Heart left ventricle (tissue), 13 donors: ENCODE measurements at regions not wholly inside any gene's neighbourhood (a gene's known extent, or its start where the extent isn't known, plus 50 kb on each side); places are given as distances from the start of the nearest gene placed in this dataset.
"Not testable (repeated sequence)": the region's sequence is repeated elsewhere in the genome, so short reads cannot be mapped to it uniquely, and the experiment has no call there.

Experiments used
- CTCF ChIP-seq, 12 donors: fragments of 200-600 bp; sonication (generic) in 4 of 12; IDR thresholded peaks; one replicate each; pipeline versions ENCODE4 v1.5.0 to v1.8.0; 2018 to 2022; ENCODE audit warnings: antibody characterized with exemption in 12 of 12, mild to moderate bottlenecking in 5 of 12
- POLR2A ChIP-seq, 2 donors: fragments of 450-650 bp; IDR thresholded peaks; one replicate each; pipeline ENCODE4 v1.6.1; 2017; ENCODE audit warnings: antibody characterized with exemption in 2 of 2, mild to moderate bottlenecking in 2 of 2, moderate library complexity in 2 of 2
- donor health status: ischemic (EF 13 %, LVEDD 7.1; RV severe dilation, severe dysfunction).
- donor health status: DM: no; HTN: yes; CAD: no.
- donor health status: DM: no; HTN: no; CAD: no.
- donor health status: ischemic (EF 25% LVEDD 6.9; RV normal size, moderate dysfunction).
- donor health status: ischemic (EF 25% LVEDD 5.7; RV mildly dilated, moderate dysfunction).
- donor health status: ischemic (EF 35%, LVEDD 5.7; RV mildly dilated, moderate dysfunction).
- donor health status: nonischemic (EF 11% LVEDD 7.7; RV severe dilation, severe dysfunction).
- donor health status: DM: yes; HTN: yes; CAD: no.
- donor health status: PGD.
- donor health status: ischemic (EF 29% LVEDD 5.4; RV normal size, mild dysfunction).
- donor health status: nonischemic (EF 23%, LVEDD 6.1; RV moderate dilation, normal function).

GRCh38 chr13:37502303-37502993, 96.1 kb downstream of the POSTN start:
- TF ChIP-seq CTCF, POLR2A (IDR thresholded peaks at IDR 0.05): not testable (repeated sequence)
